Keratinocyte (primary cell): ENCODE measurements at regions not wholly inside any gene's neighbourhood (a gene's known extent, or its start where the extent isn't known, plus 50 kb on each side); places are given as distances from the start of the nearest gene placed in this dataset.

Source experiments
- CTCF ChIP-seq, 3 experiments: IDR thresholded peaks in 1 of 3; conservative IDR thresholded peaks in 1 of 3; optimal IDR thresholded peaks in 1 of 3; 2 replicates in 2 of 3; 3 replicates in 1 of 3; pipeline versions ENCODE3 to v1.5.1; 2011; ENCODE audit warnings: low read length in 3 of 3, mild to moderate bottlenecking in 3 of 3, moderate library complexity in 2 of 3, control low read depth in 1 of 3, inconsistent platforms in 1 of 3; ENCODE audit not compliant: insufficient read depth in 2 of 3; ENCODE audit errors: extremely low read depth in 1 of 3
- EZH2 ChIP-seq: IDR thresholded peaks from one replicate; pipeline ENCODE4 v1.6.1; 2012; ENCODE audit warnings: inconsistent platforms, mild to moderate bottlenecking, low read length, moderate library complexity

- no peak for TF ChIP-seq CTCF (optimal IDR thresholded peaks at IDR 0.05 in 1 of 3, IDR thresholded peaks at IDR 0.05 in 1 of 3, conservative IDR thresholded peaks at IDR 0.05 in 1 of 3; ENCODE audit: extremely low read depth in 1 of 3, insufficient read depth in 2 of 3, low read length in 3 of 3)
- no peak for TF ChIP-seq EZH2
Observed at GRCh38 chr13:80850771-80851170, 509.8 kb upstream of the SPRY2 start.
